Transverse colon (tissue), 3 donors: ENCODE measurements at regions not wholly inside any gene's neighbourhood (a gene's known extent, or its start where the extent isn't known, plus 50 kb on each side); places are given as distances from the start of the nearest gene placed in this dataset.

Experiments used
- CTCF ChIP-seq, 5 experiments: fragments of 200-600 bp in 3 of 5; fragments of 450-650 bp in 2 of 5; sonication (generic) in 3 of 5; IDR thresholded peaks; 1 replicate in 2 of 5; 2 replicates in 3 of 5; pipeline ENCODE4 v1.5.1; 2016 to 2017; ENCODE audit warnings: antibody characterized with exemption in 5 of 5, inconsistent platforms in 3 of 5, mild to moderate bottlenecking in 2 of 5, moderate library complexity in 1 of 5
- POLR2A ChIP-seq: fragments of 450-650 bp; IDR thresholded peaks from one replicate; pipeline ENCODE4 v1.6.1; 2016; ENCODE audit warnings: antibody characterized with exemption, mild to moderate bottlenecking, moderate library complexity

DNA sequence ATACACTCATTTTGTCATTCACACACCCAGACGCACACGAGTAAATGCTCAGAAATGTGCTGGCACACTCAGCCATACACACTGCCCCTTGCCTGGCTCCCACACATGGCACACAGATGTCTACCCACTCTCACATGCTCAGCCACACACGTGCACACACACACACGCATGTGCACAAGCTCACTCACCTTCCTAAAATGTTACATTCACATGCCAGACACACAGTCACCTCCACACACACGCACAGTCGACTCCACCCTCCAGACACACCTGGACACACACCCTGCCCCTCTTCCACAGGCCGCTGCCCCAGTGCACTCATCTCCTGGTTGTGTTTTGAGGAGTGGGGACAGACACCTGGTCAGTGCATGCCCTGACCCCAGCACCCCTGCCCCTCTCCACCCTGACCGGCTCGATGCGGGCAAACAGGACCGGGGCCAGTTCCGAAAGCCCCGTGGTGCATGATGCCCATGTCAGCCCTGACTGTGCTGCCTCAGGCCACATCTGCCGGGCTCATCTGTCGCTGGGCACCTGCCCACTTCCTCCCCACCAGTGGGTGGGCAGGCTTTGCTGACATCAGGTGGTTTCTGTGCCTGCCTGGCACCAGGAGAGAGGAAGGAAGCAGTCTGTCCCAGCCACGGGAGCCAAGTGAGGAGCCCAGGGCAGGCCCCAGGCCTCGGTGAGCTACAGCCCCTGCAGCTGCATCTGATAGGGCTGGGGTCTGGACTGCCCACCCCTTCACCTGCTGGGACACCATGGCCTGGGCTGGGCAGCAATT lies 84.9 kb upstream of the ZNF716 start:
- no peak for TF ChIP-seq CTCF (IDR thresholded peaks at IDR 0.05)
- no peak for TF ChIP-seq POLR2A
